DND-41 (cell line): ENCODE measurements at regions not wholly inside any gene's neighbourhood (a gene's known extent, or its start where the extent isn't known, plus 50 kb on each side); places are given as distances from the start of the nearest gene placed in this dataset.

Experiments used
- CTCF ChIP-seq: IDR thresholded peaks from 2 replicates; pipeline ENCODE4 v1.5.1; 2012; ENCODE audit warnings: borderline replicate concordance, low read length, moderate library complexity, mild to moderate bottlenecking; ENCODE audit not compliant: poor library complexity, severe bottlenecking; ENCODE audit errors: extremely low read depth
- EZH2 ChIP-seq: IDR thresholded peaks from 3 replicates; pipeline ENCODE4 v1.6.1; 2012; ENCODE audit warnings: borderline replicate concordance, low read depth, mild to moderate bottlenecking, moderate library complexity, low read length, inconsistent platforms; ENCODE audit not compliant: severe bottlenecking

DNA sequence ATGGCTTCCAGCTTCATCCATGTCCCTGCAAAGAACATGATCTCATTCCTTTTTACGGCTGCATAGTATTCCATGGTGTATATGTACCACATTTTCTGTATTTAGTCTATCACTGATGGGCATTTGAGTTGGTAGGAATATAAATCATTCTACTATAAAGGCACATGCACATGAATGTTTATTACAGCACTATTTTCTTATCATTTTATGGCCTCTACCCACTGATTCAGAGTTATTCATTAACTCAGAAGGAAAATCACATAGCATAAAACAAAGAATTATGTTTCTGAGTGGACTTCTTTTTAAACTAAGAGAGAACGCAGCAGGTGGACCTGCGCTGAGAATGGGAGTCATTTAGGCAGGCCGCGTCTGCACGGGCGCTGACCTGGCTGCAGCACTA lies 619.6 kb downstream of the FBXO15 start:
- TF ChIP-seq EZH2 (no peak), CTCF (no peak)
